Stimulated activated CD8-positive, alpha-beta memory T cell treated with anti-CD3 and anti-CD28 coated beads, Interleukin-12 subunit alpha, Interleukin-12 subunit beta, amount 100 ng/mL, for 24 hours (primary cell): ENCODE measurements at regions not wholly inside any gene's neighbourhood (a gene's known extent, or its start where the extent isn't known, plus 50 kb on each side); places are given as distances from the start of the nearest gene placed in this dataset.

Source experiments
- DNase-seq: peaks from one replicate; pipeline ENCODE4 v3.0.0-alpha.2; 2020; ENCODE audit errors: extremely low read depth

DNA sequence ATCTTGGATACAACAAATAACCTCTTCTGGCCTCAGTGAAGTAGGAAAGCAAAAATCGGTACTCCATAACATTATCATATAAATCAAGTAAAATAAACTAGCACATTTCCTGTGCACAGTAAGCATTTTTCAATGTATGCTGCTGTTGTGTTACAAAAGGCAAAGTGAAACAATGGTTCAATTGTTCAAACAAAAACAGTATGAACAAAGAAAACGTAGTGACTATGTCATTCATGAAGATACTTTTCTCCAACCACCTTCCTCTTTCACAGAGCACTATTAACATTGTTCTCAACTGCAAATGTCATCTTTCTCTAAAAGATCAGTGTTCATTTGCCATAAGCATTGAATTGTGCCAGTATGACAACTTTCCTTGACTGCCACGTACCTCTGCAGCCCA is 318.6 kb upstream of the PRDM1 start:
- no peak for DNase-seq

DNA sequence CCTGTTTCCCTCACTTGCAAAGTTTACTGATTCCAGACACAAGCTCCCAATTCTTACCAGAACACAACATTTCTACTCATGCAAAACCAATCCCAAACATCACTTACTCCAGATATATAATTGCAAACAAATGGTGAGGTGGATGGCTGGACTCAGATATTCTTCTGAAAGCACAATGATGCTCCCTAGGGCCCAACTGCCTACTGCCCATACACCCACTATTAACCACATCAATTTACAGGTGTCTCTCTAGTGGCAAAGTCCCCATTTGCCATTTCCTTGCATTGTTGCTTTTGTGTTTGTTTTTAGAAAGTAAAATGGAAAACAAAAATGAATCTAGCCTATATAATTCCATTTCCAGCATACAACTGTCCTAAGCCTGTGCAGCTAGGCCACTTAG is 320.9 kb upstream of the PRDM1 start:
- no peak for DNase-seq

DNA sequence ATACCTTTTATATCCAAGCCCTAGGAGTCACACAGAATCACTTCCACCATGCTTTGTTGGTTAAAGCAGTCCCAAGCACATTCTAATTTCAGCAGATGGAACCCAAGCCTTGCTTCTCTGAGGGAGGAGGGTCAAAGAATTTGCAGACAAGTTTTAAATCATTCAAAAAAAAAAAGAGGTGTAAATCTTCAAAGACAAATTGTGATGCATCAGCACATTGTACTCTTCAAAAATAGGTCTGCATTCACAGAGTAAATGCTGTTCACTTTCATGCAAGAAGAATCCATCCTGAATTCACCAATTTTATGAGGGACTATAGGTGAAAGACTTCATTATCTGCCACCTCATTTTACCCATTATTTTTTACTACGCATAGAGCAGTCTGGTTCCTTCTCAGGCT is 321.8 kb upstream of the PRDM1 start:
- DNase-seq, result no peak

DNA sequence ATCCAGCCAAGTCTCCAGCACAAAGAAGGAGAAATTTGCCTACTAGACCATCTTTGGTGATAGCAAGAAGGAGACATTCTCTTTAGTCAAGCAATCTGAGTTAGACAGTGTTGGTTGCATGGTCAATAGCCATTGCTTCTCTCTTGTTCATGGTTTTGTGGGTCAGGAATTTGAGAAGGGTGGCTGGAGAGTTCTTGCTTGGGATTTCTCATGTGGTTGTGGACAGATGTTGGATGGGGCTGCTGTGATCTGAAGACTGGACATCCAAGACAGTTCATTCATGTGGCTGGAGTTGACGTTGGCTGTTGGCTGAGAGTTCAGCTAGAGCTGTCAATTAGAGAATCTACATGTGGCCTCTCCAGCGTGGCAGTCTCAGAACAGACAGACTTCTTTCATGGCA is 322.3 kb upstream of the PRDM1 start:
- no peak for DNase-seq

DNA sequence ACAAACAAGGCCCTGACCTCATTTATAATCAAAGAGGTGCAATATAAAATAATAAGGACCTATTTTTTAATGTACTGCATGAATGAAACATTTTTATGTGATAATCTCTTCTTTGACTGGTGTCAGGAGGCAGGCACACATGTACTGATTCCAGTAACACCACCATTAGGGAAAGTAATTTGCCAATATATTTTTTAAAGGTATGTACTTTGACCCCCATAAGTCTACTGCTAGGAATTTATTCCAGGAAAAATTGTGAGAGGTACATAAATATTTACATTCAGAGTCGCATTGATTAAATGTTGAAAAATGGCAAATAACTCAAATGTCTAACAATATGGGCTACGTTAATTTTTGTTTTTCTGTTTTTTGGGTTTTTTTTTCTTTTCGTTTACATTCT is 325.4 kb upstream of the PRDM1 start:
- DNase-seq, result no peak

DNA sequence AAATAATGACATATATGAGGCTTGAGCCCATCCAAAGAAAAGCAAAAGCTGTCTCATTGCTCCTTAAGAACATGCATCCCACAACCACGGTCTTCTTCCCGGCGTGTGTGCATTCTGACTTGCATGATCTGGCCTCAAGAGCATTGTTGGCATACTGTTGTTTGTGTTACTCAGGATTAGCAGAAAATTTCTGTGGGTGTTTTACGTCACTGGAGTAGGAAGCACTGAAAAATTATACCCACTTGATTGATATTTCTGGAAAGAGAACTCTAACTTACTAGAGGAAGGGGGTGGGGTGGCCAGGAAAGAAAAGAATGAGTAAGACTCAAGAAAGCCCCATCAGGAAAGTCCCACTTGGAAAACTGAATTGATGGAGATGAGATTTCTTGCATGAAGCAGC is 326.2 kb upstream of the PRDM1 start:
- no peak for DNase-seq

DNA sequence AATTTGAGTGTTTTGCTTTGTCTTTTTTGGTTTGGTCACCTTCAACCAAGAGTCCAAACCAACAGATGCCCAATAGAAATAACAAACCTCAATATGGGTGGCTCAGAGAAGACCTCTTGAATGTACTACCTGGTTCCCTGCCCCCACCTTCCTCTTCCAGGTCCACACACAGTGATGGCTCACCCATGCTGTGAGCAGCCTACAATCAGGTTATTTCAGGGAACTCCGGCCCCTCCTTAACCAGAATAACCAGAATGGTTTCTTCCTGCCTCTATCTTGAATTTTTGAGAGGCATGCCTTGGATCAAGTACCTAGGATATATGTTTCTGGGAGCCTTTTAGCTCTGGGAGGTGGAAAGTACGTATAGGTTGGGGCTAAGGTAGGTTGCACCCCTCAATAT is 327.1 kb upstream of the PRDM1 start:
- no peak for DNase-seq

DNA sequence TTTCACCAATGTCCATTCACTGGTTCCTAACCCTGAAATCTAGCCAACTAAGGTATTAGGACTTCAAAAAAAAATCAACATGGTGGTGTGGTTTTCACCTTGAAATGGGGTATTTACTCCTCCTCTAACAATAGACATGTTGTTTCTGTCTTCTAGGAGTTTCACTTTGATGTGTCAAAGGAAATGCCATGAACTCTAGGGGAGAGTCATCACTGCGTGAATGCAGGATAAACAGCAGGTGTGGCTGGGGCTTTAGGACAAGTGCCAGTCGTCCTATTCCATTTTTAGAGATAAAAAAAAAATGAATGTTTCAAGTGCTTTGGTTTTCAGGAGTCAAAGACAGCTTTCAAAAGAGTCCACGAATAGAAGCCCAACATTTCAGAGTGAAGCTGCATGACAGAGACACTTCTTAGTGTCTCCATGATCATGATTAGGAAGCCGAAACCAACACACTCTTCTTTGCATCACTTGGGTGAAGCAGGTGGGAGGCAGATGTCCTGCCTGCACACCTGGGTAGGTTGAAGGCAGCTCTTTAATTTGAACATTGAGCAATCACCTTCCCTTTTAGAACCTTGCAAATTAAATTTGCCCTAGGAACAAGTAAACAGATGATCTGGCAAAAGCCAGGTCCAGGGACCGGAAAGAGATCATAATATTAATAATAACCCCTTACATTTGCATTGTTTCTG is 328.5 kb upstream of the PRDM1 start:
- DNase-seq, result no peak

DNA sequence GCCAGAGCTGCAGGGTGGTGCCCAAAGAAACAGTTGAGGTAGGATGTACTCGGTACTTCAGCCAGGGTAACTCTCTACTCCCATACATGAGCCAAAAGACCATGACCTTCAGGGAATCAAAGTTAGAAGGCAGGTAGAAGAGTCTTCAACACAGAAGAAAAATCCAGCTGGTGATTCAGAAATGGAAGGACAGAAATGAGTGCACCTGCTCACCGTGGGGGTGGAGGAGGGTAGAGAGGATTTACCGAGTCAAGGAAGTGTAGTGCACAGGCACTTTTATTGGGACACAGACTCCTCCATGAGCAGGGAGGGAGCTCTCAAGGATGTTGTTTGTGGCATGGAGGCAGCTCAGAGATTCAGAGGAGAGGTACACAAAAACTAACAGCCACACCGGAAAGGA is 330.3 kb upstream of the PRDM1 start:
- DNase-seq, result no peak

DNA sequence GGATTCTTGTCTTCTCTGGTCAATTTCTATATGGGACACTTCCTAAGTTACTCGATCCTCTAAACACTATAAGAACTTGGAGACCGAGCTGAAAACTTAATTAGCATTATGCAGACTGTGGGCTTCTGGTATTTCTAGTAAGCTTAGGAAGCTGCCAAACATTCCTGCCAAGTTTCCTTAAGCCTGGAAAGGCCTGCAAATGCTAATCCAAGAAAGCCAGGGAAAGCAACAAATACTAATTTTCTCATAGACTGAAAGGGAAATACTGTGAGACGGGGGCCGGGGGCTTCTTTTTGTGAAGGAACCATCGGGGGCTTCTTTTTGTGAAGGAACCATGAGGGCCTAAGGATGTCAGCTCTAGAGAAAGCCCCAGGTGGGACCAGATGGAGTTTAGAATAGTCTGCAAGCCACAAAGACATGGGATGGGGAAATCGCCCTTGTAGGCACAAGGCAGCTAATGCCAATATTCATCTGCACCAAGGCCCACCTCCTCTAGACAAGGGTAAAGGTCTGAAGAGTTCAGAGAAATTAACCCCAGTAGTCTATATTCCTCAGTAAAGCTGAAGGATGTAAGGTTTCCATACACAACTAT is 332.4 kb upstream of the PRDM1 start:
- DNase-seq, result no peak

DNA sequence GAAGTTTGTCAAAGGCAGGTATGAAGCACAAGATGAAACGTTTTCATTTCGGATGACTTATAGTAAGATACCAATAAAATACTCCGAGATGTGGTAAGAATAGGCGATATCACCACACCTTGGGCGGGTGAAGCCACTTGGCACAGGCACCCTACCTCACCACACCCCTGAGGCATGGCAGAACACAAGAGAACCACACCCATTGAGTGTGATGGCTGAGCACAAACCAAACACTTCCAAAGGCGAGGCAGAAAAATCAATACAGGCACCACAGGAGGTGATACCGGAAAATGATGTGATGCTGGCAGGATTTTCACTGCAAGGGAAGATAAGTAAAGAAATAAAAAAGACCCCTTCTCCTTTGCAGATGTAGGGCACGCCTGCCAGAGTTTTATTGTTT is 332.9 kb upstream of the PRDM1 start:
- DNase-seq, result no peak

DNA sequence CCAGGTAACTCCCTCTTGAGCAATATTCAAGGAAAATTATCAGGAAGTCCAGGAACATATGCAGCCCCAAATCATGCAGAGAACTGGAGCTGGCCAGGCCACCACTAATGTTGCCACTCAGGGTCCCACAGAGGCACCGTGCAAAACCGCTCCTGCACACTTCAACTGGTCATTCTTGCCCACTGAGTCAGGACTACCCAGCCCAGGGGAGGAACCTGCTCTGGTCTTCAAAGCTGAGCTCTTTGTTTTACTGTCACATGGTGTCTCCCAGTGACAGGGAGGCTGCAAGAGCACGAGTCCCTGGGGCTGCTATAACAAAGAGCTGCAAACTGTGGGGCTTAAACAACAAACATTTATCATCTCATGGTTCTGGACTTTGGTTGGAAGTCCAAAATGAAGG is 336.0 kb upstream of the PRDM1 start:
- no peak for DNase-seq

DNA sequence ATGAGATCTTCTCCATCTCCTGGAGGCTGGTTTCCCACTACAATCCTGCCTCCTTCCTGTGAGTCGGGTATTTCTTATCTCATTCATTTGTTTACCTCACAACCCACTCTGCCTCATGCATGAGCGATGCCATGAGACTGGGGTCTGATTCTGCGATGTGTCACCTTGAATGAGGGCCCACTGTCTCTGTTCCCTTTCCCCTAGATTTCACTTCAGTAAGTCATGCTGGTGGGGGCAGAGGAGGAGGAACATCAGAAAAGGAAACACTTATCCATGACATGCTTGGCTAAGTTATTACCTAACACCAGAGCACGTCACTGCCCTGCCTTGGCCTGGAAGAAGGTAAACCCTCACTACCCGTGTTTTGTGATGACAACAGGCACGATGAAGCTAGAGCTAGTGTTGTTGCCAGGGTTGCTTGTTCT is 337.4 kb upstream of the PRDM1 start:
- no peak for DNase-seq

DNA sequence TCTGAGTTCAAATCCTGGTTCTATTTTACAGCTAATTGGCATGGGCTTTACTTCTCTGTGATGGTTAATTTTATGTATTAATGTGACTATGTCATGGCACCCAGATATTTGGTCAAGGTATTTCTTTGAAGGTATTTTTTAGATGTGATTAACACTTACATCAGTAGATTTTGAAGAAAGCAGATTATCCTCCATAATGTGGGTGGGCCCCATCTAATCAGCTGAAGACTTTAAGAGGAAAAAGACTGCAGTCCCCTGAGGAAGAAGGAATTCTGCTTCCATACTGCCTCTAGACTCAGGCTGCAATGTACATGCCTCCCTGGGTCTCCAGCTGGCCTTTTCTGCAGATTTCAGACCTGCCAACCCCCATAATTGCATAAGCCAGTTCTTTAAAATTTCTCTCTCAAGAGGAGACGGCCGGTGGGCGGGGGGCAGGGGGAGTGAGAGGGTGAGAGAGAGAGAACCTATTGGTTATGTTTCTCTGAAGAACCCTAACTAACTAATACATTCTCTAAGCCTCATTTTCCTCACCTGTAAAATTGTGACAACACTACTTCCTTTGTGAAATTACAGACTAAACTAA is 338.2 kb upstream of the PRDM1 start:
- DNase-seq, result no peak

DNA sequence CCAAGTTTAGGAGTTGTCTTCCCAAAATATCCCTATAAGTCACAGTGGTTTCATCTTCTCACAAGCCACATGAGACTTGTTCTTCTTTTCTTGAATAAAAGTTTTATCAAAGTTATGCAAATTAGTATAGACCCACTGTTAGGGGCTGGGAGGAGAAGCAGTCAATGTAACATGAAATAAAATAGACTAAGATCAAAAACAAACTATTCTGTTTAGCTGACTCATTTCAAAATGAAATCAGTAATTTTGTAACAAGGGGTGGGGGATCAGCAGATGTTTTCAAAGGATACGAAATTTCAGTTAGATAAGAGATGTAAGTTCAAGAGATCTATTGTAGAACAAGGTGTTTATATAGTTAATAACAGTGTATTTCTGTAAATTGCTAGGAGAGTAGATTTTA is 339.6 kb upstream of the PRDM1 start:
- no peak for DNase-seq

DNA sequence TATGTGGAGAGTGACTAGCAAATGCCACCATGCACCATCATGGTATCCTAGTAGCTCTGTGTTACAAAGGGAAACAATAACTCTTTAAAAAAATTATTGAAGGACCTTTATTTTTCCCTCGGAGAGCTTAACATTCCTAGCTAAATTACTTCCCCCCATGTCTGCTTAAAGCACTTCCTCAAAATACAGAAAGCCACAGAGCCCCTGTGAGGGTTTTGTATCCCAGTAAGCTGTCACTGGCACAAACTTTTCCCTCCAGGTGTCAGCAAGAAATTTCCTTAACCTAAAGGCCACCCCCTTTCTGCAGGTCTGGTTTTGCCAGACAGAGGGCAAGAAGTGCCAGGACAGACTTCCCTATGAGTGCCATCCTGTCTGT is 340.0 kb upstream of the PRDM1 start:
- no peak for DNase-seq

DNA sequence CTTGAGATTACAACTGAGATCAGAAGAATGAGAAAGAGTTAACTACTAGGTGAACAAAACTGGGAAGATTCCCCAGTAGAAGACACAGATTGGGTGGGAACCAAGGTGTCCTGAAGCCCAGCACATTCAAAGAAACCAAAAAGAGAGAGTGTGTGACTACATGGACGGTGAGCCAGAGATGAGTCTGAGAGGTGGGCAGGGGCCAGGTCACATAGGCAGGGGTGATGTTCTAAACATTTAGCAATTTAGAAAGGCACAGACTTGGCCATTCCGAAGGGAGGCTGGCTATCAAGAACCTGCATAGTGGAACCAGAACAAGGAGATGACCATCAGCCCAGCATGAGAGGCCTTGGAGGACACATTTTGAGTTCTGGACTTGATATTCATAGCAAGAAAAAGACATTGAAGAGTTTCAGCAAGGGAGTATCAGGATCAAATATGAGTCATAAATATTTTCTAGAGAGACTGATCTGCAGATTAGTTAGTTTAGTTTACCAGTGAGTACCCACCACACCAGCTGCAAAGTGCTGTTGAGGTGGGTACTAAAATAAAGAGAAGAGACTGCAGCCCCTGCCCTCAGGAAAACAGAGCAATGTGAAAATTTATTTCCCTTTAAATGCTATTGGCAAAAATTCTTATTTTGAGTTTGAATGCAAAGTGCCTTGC is 340.5 kb upstream of the PRDM1 start:
- DNase-seq, result no peak

DNA sequence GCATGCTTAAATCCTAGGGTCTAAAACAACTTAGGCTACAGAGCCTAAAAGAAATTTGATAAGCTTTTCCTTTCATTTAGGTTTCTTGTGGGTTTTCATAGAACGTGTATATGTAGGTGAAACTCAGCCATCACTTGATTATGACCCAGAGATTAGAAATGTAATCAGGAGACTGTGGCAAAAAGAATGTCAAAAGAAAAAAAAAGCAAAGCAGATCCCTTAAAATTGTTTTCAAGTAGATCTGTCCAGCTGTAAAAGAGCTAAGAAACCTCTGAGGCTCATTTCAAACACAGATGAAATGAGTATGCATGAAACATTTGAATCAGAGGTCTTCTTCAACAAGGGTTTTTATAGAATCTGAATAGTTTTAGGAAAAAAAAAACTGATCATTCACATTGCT is 341.3 kb upstream of the PRDM1 start:
- no peak for DNase-seq

DNA sequence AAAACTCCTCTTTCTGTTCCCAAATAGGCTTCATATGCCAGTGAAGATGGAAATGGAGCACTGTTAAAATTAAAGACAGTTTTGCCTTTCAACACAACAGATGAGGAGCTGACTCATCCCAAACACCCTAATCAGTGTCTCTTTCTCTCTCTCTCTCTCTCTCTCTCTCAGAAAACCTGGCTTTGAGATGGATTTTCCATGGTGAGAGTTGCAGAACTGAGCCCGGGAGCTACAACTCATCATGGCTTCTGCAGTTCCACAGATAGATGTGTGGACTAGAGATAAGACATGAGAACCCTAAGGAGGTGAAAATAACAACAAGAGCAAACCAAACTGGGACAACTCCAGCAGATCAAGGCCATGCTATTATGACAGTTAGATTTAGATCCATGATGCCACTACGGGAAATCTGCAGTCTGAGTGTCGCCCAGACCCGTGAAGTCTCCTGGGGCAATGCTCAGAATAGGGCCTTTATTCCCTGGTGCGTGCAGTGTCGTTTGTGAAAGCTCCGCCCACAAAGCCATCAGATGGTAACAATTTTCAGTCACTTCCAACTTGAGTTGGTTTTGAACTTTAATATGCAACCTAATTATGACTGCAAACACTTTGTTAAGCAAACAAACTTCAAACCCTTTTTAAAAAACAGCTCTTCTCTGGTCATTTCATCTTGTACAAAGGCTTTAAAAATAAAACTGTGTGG is 338.2 kb upstream of the PREP start:
- no peak for DNase-seq

DNA sequence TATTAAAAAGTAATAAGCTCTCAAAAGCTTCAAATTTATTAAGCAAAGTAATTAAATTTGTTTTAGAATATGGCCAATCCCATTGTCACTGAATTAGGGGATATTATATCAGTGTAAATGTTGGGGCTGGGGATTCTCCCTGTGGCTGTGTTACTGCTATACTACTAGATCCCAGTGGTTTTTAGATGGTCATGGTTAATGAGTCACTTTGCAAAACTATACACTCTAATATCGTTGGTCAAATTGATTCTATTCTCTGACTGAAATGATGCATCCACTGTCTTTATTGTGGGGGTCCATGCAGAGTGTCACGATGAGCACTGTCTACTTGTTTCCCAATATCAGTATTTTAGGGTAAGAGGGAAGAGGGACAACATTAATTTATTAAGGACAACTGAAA is 336.9 kb upstream of the PREP start:
- DNase-seq, result no peak

DNA sequence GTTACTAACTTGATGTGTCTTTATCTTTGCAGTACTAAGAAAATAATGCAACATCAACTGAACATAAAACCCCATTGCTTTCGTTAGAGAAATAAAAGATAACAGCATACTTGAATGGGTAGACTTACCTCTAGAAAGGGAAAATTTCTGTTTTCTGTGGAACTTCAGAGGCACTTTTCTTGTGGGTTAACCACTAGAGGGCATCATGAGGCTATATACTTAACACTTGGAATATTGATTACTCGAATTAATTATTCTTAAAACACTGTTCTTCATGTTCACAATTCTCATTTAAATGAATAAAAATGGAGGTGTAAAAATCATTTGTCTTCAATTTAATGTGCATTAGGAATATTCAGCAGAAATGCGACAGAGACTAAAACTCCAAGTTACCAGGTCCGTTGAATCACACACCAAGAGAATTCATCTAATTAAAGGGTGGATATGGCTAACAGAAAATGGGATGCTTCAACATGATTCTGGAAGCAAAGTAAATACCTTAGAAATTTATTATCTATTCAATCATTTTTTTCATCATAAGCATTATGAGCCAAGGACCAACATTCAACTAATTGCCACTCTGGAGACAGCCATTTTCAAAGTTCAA is 330.8 kb upstream of the PREP start:
- DNase-seq, result no peak

DNA sequence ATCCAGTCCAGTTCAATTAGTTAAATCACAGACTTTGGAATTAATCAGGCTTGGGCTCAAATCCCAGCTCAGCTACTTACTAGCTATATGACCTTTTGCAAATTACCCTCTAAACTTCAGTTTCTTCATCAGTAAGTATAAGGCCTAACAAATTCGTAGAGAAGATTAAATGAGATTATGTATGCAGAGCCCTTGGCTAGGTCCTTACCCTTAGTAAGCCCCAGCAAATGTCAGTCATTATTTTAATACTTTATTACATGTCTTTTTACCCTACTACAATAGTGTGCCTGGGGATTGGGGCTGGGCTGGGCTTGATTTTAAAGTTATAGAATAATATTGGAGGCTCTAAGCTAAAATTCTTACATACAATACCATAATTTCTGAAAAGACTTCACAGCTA is 326.1 kb upstream of the PREP start:
- no peak for DNase-seq
